ENCODE measurements at regions not wholly inside any gene's neighbourhood (a gene's known extent, or its start where the extent isn't known, plus 50 kb on each side); places are given as distances from the start of the nearest gene placed in this dataset.

GRCh38 chr14:104427131-104427851 lies 152.3 kb upstream of the C14orf180 start:
- TF ChIP-seq POLR2A (IDR thresholded peaks at IDR 0.05; ENCODE audit: low read depth, low read length): no peak
- no peak for TF ChIP-seq POLR2AphosphoS5 (IDR thresholded peaks at IDR 0.05; ENCODE audit: low read depth, low read length)

Data from GM12892 (cell line).